Peyer's patch (tissue), 4 donors: ENCODE measurements at regions not wholly inside any gene's neighbourhood (a gene's known extent, or its start where the extent isn't known, plus 50 kb on each side); places are given as distances from the start of the nearest gene placed in this dataset.

Source experiments
- DNase-seq, 3 donors: peaks; one replicate each; pipeline ENCODE4 v3.0.0-alpha.2; 2017 to 2019
- H3K27ac ChIP-seq, 4 donors: fragments of 200-600 bp; sonication (generic); one replicate each; pipeline ENCODE4 v1.5.1; 2016 to 2019
- H3K27me3 ChIP-seq, 2 donors: fragments of 200-600 bp; sonication (generic); one replicate each; pipeline ENCODE4 v1.5.1; 2019
- H3K36me3 ChIP-seq, 3 donors: fragments of 200-600 bp; sonication (generic); one replicate each; pipeline ENCODE4 v1.5.1; 2016 to 2019
- H3K4me1 ChIP-seq, 4 donors: fragments of 200-600 bp; sonication (generic); one replicate each; pipeline ENCODE4 v1.5.1; 2016 to 2019
- H3K4me3 ChIP-seq, 4 donors: fragments of 200-600 bp; sonication (generic); 1 replicate in 3 of 4; 2 replicates in 1 of 4; pipeline ENCODE4 v1.5.1; 2016 to 2019; ENCODE audit warnings: mild to moderate bottlenecking in 1 of 4
- H3K9me3 ChIP-seq, 4 donors: fragments of 200-600 bp; sonication (generic); one replicate each; pipeline ENCODE4 v1.5.1; 2016 to 2019; ENCODE audit warnings: mild to moderate bottlenecking in 1 of 4
- POLR2A ChIP-seq, 2 donors: fragments of 450-650 bp; IDR thresholded peaks; one replicate each; pipeline ENCODE4 v1.5.1; 2017; ENCODE audit warnings: antibody characterized with exemption in 2 of 2, mild to moderate bottlenecking in 2 of 2, moderate library complexity in 2 of 2
- TF ChIP-seq, protein P1 (sequence below), 6 experiments: fragments of 450-650 bp in 4 of 6; fragments of 200-600 bp in 2 of 6; sonication (generic) in 1 of 6; IDR thresholded peaks; one replicate each; pipeline ENCODE4 v1.5.1; 2017 to 2019; ENCODE audit warnings: antibody characterized with exemption in 6 of 6, mild to moderate bottlenecking in 3 of 6, moderate library complexity in 1 of 6

DNA sequence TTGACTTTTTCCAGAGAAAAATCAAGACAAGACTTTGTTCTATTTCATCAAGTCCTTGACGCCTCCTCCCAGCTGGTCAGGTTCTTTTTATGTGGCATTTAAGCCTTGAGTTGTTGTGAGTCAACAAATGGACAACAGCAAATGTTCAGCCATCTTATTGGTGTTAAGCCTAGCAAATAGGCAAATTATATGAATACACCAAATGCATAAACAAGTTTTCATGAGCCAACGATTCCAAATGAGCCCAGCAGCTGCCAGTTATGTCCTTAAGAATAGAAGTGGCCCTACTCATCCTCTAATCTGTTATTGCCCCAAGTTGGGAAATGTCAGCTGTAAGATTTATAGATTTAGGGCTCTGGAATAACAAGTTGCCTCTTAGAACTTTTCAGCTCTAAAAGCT lies 312.0 kb downstream of the SOX4 start:
- H3K36me3 ChIP-seq, result no peaks in the 10 kb centered on the region
- no peak for DNase-seq

DNA sequence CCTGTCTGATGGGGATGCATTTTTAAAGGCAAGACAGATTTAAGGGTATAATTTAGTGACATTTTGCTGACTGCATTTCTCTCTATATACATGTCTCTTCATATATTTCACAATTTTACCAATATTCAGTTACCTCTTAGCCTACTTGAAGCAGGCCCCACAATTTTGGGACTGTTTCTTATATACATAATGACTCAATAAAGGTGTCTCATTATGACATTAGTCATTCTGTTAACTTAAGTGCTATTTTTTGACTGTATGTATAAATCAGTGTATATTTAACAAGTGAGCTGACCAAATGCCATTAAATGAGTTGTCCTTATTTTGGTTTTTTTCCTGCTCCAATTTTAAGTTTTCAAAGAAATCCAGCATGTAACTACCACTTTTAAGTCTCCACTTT lies 313.3 kb downstream of the SOX4 start:
- no peak overlapping the region for H3K4me3 ChIP-seq
- no peaks in the 10 kb centered on the region for H3K4me1 ChIP-seq
- no peaks in the 10 kb centered on the region for H3K9me3 ChIP-seq
- H3K36me3 ChIP-seq, result no peaks in the 10 kb centered on the region
- no peaks in the 10 kb centered on the region for H3K27me3 ChIP-seq
- no peak for DNase-seq
- TF ChIP-seq, protein P1, sequence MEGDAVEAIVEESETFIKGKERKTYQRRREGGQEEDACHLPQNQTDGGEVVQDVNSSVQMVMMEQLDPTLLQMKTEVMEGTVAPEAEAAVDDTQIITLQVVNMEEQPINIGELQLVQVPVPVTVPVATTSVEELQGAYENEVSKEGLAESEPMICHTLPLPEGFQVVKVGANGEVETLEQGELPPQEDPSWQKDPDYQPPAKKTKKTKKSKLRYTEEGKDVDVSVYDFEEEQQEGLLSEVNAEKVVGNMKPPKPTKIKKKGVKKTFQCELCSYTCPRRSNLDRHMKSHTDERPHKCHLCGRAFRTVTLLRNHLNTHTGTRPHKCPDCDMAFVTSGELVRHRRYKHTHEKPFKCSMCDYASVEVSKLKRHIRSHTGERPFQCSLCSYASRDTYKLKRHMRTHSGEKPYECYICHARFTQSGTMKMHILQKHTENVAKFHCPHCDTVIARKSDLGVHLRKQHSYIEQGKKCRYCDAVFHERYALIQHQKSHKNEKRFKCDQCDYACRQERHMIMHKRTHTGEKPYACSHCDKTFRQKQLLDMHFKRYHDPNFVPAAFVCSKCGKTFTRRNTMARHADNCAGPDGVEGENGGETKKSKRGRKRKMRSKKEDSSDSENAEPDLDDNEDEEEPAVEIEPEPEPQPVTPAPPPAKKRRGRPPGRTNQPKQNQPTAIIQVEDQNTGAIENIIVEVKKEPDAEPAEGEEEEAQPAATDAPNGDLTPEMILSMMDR (IDR thresholded peaks at IDR 0.05), result no peak
- no peak for TF ChIP-seq POLR2A (IDR thresholded peaks at IDR 0.05)
- no peak overlapping the region for H3K27ac ChIP-seq

More for the DNA sequence above, 312.0 kb downstream of the SOX4 start:
- H3K4me1 ChIP-seq, result no peaks in the 10 kb centered on the region
- H3K27me3 ChIP-seq, result no peaks in the 10 kb centered on the region
- H3K27ac ChIP-seq, result no peak overlapping the region
- H3K4me3 ChIP-seq, result no peak overlapping the region
- no peak for TF ChIP-seq POLR2A (IDR thresholded peaks at IDR 0.05)
- TF ChIP-seq, protein P1 (IDR thresholded peaks at IDR 0.05), result no peak
- H3K9me3 ChIP-seq, result no peaks in the 10 kb centered on the region

DNA sequence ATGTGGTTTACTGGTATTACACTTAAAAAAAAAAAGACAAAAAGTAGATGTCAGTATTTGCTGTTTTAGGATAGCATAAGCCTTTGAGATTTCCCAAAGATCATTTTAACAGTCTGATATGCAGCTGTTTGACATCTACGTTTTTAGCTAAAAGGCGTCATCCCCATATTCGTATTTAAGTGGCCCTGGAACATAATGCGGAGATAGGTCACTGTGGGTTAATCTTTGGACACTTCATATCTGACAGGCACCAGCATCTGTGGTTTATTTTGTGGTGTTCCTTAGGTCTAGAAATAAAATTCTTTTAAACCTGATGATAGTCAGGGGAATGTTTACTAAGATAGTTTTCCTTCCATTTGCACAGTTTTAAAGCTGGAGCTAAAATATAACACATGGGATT lies 313.7 kb downstream of the SOX4 start:
- Histone ChIP-seq H3K4me1 (no peaks in the 10 kb centered on the region), H3K9me3 (no peaks in the 10 kb centered on the region), H3K27ac (no peak overlapping the region), H3K27me3 (no peaks in the 10 kb centered on the region), H3K36me3 (no peaks in the 10 kb centered on the region), H3K4me3 (no peak overlapping the region)
- no peak for TF ChIP-seq POLR2A (IDR thresholded peaks at IDR 0.05)
- TF ChIP-seq, protein P1 (IDR thresholded peaks at IDR 0.05), result no peak
- DNase-seq, result no peak

DNA sequence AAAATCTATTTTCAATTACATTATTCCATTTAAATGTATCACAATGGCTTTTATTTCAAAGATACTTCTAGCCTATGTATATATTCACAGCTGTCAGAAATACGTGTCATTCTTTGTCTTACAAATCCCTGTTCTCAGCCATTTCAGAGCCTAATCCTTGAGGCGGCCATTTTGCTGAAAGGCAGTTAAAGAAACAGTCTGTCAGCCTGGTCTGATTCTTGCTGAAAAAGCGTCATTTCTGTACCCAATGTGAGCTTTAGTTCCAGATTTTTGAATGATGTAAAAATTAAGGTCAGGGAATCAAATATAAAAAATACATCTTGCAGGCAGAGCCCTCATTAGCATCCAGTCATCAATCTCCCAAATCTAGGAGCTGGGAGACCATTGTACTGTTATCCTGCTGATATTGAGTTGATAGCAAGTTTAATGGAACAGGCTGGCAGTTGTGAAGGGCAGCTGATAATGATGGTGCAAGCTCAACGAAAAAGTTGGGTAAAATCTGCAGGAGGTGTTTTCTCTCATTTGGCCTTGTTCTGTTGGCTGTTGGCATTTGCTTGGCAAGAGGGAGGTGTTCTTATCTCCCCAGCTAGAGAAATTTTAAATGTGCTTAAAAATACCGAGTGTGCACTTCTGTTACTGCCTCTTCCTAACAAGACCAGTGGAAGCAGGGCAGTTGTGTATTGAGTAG lies 314.8 kb downstream of the SOX4 start:
- Histone ChIP-seq H3K27me3 (no peaks in the 10 kb centered on the region), H3K4me3 (no peak overlapping the region), H3K36me3 (no peaks in the 10 kb centered on the region), H3K4me1 (no peaks in the 10 kb centered on the region), H3K27ac (no peak overlapping the region), H3K9me3 (no peaks in the 10 kb centered on the region)
- DNase-seq, result no peak
- TF ChIP-seq POLR2A (IDR thresholded peaks at IDR 0.05), result no peak
- TF ChIP-seq, protein P1 (IDR thresholded peaks at IDR 0.05), result no peak

DNA sequence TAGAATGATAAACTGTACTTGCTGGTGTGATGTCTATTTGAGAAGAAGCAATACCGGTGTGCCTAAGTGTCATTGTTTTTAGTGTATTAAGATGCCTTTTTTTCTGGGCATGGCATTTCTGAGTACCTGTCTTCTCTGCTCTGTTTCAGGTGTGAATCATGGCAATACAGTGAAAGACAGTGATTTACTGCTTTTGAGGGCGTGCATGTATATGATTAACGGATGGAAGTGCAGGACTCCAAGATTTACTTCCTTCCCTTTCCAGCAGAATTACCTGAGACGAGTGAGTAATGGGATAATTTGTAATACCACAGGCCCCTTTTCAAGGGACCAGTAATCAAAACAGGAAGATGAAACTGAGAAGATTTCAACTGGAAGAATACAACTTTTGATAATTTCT lies 315.8 kb downstream of the SOX4 start:
- no peak overlapping the region for H3K27ac ChIP-seq
- H3K4me1 ChIP-seq, result no peaks in the 10 kb centered on the region
- H3K27me3 ChIP-seq, result no peaks in the 10 kb centered on the region
- H3K9me3 ChIP-seq, result no peaks in the 10 kb centered on the region
- no peaks in the 10 kb centered on the region for H3K36me3 ChIP-seq
- no peak for DNase-seq
- H3K4me3 ChIP-seq, result no peak overlapping the region
- TF ChIP-seq POLR2A (IDR thresholded peaks at IDR 0.05), result no peak
- TF ChIP-seq, protein P1 (IDR thresholded peaks at IDR 0.05), result no peak

DNA sequence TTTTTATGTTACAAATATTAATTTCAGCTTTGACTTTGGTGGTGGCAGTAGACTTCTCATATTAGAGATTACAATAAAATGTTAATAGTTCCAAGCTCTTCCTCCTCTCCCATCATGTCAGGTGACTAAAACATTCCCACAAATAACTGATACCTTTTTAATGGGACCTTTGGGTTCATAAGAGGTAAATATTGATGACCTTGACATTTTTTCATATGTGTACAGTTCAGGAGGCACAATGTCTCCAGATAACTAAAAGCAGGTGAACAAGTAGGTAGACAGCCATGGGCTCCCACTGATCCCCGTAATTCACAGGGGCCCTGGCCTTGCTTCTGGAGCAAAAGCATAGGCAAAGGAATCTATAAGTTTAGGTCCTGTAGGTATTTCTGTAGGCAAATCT lies 317.7 kb downstream of the SOX4 start:
- no peak for TF ChIP-seq POLR2A (IDR thresholded peaks at IDR 0.05)
- TF ChIP-seq, protein P1 (IDR thresholded peaks at IDR 0.05), result no peak
- no peaks in the 10 kb centered on the region for H3K9me3 ChIP-seq
- H3K36me3 ChIP-seq, result no peaks in the 10 kb centered on the region
- no peaks in the 10 kb centered on the region for H3K27me3 ChIP-seq
- no peak overlapping the region for H3K4me3 ChIP-seq
- H3K4me1 ChIP-seq, result no peaks in the 10 kb centered on the region
- DNase-seq, result no peak
- no peak overlapping the region for H3K27ac ChIP-seq
